Hepatocyte (in vitro differentiated cells): ENCODE measurements at regions not wholly inside any gene's neighbourhood (a gene's known extent, or its start where the extent isn't known, plus 50 kb on each side); places are given as distances from the start of the nearest gene placed in this dataset.

Experiments used
- EZH2 ChIP-seq: fragments of 200-600 bp; sonication (generic); IDR thresholded peaks from 2 replicates; pipeline ENCODE4 v1.6.1; 2016; ENCODE audit warnings: antibody characterized with exemption, mild to moderate bottlenecking, borderline replicate concordance
- TF ChIP-seq, protein P1 (sequence below): fragments of 200-600 bp; sonication (generic); IDR thresholded peaks from 2 replicates; pipeline ENCODE4 v1.5.1; 2016; ENCODE audit warnings: antibody characterized with exemption, mild to moderate bottlenecking; ENCODE audit not compliant: poor library complexity

DNA sequence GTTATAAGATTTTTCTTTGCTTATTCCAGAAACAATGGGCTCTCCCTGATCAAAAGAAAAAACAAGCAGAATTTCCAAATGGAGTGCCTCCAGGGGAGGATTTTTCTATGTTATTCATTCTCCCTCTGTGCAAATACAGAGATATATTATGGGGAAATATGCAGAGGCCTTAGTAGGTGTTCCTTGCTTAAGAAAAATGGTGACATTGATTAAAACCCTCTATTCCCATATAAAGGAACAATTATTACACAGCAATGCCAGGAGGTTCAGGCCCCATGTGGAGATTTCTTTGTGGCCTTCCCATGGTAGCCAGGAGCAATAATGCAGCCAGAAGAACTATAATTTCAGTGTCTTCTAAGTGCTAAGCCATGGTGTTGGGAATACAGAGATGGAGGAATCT is 255.9 kb upstream of the CXCR4 start:
- TF ChIP-seq, protein P1, sequence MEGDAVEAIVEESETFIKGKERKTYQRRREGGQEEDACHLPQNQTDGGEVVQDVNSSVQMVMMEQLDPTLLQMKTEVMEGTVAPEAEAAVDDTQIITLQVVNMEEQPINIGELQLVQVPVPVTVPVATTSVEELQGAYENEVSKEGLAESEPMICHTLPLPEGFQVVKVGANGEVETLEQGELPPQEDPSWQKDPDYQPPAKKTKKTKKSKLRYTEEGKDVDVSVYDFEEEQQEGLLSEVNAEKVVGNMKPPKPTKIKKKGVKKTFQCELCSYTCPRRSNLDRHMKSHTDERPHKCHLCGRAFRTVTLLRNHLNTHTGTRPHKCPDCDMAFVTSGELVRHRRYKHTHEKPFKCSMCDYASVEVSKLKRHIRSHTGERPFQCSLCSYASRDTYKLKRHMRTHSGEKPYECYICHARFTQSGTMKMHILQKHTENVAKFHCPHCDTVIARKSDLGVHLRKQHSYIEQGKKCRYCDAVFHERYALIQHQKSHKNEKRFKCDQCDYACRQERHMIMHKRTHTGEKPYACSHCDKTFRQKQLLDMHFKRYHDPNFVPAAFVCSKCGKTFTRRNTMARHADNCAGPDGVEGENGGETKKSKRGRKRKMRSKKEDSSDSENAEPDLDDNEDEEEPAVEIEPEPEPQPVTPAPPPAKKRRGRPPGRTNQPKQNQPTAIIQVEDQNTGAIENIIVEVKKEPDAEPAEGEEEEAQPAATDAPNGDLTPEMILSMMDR, result no peak
- TF ChIP-seq EZH2, result no peak
